NCI-H146 treated with DMSO at 0.1 percent for 48 hours (cell line): ENCODE measurements at regions not wholly inside any gene's neighbourhood (a gene's known extent, or its start where the extent isn't known, plus 50 kb on each side); places are given as distances from the start of the nearest gene placed in this dataset.

Experiments used
- DNase-seq: peaks from one replicate; lab custom pipeline; 2025; ENCODE audit not compliant: unreplicated experiment; lab: John Stamatoyannopoulos, UW

GRCh38 chr10:128936392-128936791, 530.6 kb upstream of the MGMT start:
- no peak for DNase-seq

DNA sequence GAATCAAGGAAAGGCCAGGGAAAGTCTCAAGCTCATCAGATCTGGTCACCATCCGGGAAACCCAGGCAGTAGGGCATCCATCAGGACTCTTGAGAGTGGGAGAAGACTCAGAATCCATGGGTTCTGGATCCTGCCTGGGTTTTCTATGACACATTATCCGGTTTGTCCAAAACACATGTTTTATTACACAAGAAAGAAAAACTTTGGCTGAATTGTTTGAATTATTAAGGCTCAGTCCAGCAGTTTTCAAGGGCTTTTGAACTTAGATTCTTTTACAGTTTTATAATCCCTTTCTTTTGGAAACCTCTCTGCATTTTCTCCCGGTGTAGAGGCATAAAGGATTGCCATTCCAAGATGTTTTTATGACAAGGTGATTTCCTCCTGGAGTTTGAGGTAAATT, 528.5 kb upstream of the MGMT start:
- no peak for DNase-seq

GRCh38 chr10:128940081-128940480, 527.0 kb upstream of the MGMT start:
- no peak for DNase-seq

DNA sequence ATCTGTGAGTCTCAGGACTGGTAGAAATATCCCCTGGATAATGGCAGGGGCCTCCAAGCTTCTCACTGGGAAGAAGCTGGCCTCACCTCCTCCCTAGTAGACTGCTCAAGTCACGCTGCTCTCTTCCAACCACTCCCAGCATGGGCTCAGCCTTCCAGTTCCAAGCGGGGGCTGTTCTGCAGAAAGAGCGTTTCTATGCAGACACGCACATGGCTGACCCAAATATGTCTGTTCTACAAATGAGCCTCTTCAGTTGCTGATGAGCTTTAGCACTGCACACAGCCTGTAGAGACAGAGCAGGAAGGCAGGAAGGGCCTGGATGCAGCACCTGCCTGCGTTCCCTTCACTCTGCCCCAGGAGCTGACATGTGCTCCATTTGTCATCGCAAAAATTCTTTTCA, 523.9 kb upstream of the MGMT start:
- no peak for DNase-seq

DNA sequence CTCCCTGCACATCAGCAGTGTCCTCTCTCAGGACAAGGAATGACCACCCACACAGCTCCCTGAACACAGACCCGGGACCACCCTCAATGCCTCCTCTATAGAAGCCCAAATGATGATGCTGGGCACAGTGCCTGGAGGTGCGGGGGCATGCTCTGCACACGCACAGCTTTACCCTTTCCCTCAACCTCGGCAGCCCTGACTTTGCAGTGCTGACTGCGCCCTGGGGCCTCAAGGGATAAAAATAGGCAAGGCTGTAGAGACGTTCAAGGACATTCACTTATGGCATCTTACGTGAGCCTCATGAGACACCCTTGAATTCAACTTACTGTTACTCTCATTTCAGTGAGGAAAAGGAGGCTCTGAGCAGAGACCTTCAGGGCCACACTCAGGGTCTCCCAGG, 521.6 kb upstream of the MGMT start:
- no peak for DNase-seq

GRCh38 chr10:128950159-128950915, 516.7 kb upstream of the MGMT start:
- DNase-seq: no peak

DNA sequence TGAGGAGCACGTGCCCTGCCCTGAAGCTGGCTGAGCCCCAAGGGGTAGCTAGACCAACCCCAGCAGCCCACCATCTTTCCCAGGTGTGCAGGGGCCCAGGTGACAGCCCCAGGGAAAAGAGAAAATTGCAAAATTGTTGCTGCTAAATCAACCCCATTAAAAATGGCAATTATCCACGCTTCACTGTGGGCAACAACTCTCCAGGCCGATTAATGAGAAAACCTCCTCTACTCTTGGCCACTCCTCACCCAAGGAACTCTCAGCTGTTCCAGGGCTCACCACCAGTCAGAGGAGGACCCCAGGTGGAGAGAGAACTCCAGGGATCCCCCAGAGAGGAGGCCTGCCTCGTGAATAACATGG, 516.1 kb upstream of the MGMT start:
- DNase-seq: no peak

GRCh38 chr10:128952856-128953255, 514.2 kb upstream of the MGMT start:
- DNase-seq: no peak

DNA sequence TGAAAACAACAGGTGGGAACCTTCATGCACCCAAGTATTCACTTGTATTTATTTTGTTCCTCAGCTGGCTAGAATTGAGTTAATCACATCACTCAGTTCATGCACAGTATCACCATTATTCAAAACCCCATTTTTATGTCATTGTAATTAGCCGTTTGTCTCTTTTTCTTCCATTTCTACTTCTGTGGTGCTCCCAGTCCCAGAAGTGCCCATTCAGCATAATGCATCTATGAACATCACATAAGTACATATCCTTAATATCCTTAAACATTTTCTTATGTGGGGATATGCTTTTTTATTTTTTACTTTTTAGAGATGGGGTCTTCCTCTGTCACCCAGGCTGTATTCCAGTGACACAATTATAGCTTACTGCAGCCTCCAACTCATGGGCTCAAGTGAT, 510.9 kb upstream of the MGMT start:
- no peak for DNase-seq

GRCh38 chr10:128957221-128957620, 509.8 kb upstream of the MGMT start:
- no peak for DNase-seq

GRCh38 chr10:128958834-128959690, 508.0 kb upstream of the MGMT start:
- no peak for DNase-seq

GRCh38 chr10:128959746-128960145, 507.3 kb upstream of the MGMT start:
- no peak for DNase-seq

- no peak for DNase-seq
These were observed 506.5 kb upstream of the MGMT start for GRCh38 chr10:128960517-128960916.

- no peak for DNase-seq
These were observed 504.9 kb upstream of the MGMT start for GRCh38 chr10:128962182-128962581.

DNA sequence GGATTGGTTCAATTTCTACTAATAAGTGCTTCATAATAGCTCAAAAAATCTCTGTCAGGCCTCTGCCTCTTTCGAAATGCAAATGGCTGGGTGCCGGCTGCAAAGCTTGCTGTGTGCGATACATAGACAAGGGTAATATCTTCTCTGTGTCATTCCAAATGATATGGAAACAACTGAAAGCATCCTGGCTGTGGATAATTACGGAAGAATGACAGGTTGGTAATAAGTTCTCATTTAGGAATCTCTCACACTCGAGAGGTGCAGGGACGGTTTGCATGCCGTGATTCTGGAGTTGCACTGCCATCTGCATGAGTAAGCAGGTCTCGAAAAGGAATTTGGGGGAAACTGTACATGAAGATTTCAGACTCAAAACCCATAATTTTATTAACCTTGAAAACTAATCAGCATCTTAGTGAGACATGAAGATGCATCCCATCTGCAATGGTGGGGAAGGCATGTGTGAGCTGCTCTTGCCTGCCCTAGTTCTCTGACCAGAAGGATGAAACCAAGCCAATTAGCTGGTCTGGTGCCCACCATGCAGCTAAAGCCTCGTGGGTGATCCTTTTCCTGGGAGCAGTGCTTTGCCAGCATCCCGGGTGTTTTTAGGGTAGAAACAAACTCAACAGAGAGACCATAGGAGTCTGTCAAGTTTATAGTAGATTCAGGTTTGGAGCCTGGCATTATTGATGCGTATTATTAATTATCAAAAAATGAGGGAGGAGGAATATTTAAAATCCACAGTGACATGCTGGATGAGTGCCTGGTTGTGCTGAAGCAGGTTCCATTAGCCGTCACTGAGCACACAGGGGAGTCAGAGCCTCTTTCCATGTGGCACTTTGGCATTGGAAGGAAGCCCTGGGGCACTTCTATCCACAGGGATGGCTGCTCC, 503.6 kb upstream of the MGMT start:
- DNase-seq: no peak

- DNase-seq: no peak
These were observed 503.0 kb upstream of the MGMT start for GRCh38 chr10:128964100-128964403.

DNA sequence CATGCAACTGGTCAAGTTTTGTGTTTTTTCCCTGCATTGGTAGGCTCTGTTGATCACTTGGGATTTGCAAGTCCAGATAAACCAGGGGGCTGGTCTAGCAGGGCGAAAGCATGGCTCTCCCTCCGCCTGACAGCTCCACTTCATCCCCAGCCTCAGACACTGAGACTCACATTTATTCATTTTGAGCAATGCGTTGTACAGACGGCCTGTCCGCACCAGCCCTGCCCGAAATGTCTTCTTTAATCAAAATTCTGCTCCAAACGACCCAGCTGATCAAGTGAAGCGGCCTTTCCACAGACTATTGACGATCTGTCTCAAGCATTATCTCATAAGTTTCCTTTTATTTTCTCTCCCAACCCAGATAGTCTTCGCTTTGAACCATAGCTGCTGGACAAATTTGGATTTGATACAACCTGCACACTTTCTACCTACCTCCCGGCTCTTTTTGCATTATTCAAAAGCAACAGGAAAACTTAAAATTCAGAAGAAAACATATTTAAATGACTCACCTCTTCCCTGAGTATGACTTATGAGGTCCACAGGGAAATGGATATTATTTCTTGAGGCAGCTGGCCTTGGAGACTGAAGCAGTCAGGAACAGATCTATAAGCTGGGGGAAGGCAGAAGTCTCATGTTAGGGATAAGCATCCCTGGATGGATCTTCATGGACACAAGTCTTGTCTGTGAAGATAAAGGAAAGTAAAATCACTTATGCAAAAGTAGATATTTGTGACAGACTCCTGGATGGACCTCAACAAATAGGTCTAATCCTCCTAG, 498.9 kb upstream of the MGMT start:
- DNase-seq: no peak

DNA sequence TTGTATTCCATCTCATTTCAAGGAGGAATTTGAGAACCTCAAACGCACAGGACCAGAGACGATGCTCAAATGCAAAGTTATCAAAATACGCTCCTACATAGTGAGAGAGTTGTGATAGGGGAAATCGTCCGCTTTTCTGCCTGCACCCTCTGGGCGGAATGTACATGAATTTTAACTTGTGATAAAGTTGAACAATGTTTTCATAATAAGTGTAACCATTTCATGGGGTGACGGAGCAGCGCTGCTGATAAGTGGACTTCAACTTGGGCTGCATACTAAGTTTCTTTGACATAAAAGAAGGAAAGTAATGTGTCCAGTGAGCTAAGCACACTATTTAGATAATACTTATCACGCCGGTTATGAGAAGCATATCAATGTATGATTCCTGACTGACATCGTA, 497.5 kb upstream of the MGMT start:
- no peak for DNase-seq

DNA sequence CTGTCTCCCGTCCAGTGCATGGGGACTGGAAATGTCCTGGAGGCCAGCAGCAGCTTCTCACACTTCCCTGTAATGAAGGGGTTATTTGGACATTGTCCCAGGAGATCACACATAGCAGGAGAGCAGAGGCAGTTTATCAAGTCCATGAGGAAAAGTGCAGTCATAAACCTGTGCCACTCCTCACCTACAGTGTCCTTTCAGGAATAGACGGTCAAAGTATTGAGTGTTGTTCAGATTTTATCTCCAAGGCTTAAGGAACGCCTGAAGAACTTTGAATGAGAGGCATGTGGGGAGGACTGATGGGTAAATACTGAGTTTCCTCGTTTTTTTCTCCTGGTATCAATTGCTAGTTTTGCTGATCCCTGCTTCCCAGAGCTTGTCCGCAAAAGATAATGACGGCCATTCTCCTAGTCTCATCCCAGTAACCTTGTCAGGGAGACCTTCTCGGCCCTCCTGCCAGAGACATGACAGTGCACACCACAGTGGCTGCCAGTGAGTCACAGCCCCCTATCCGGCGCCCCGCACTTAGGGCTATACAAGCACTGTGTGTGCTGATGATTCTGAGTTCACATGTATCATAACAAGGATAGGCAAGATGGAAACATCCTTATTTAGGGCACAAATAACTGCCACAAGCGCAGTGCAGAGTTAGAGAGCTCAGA, 495.5 kb upstream of the MGMT start:
- no peak for DNase-seq

- DNase-seq: no peak
These were observed 495.0 kb upstream of the MGMT start for GRCh38 chr10:128972036-128972405.

GRCh38 chr10:128973221-128973620, 493.8 kb upstream of the MGMT start:
- DNase-seq: no peak
